ENCODE measurements at regions not wholly inside any gene's neighbourhood (a gene's known extent, or its start where the extent isn't known, plus 50 kb on each side); places are given as distances from the start of the nearest gene placed in this dataset.

DNA sequence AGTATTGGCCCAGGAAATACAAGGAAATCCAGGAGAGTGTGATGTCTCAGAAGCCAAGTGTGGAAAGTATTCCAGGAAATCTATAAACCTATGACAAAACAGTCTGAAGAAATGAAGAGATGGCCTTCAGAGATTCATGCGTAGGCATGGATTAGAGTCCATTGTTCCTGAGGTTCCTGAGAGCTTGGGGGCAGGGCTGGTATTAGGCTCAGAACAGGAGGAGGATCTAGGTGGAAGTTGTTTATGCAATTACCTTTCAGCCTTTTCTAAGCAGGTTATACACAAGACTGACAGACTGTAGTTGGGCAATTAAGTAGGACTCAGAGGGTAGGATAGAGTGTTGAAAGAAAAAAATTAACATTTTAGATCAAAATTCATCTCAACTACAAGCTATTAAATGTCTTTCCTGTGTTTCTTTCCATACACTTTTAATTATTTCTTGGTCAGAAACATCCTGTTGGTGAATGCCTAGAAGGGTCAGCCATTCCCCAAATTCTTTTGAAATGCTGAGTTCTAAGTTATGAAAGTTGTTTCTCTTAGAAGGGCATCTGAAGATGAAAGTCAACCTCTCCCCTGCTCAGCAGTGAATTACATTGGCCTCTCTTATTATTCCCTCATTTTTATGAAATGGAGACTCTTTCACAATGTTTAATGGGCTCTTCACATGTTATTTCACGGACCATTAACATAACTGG, 201.2 kb upstream of the MYLIP start:
- H3K27ac ChIP-seq (ENCODE audit: low read depth, low read length), result no peak overlapping the region
- no peak overlapping the region for H2AFZ ChIP-seq (ENCODE audit: low read length, unreplicated experiment)
- H3K27me3 ChIP-seq (ENCODE audit: insufficient read depth, low read length), result no peaks in the 10 kb centered on the region
- no peaks in the 10 kb centered on the region for H3K79me2 ChIP-seq (ENCODE audit: control insufficient read depth, insufficient read depth, low read length, unreplicated experiment)
- no peak overlapping the region for H3K4me3 ChIP-seq (ENCODE audit: low read depth, low read length)
- H3K36me3 ChIP-seq (ENCODE audit: insufficient read depth, low read length), result no peaks in the 10 kb centered on the region
- no peaks in the 10 kb centered on the region for H3K4me1 ChIP-seq (ENCODE audit: control insufficient read depth, insufficient read depth, low read length, unreplicated experiment)

DNA sequence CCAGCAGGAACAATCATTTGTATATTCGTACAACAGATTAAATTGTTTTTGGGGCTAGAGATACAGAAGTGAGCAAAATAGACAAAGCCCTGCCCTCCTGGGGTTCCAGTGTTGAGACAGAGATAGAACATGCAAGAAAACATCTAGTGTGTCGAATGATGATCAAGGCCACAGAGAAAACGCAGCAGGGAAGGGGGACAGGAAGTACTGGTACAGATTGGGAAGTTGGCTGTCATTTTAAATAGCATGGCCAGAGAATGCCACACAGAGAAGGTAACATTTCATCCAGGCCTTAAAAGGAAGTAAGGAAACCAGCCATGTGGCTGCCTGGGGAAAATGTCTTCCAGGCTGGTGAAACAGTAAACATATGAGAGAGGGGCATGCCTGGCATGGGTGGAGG, 202.6 kb upstream of the MYLIP start:
- H3K4me3 ChIP-seq (ENCODE audit: low read depth, low read length), result no peak overlapping the region
- no peaks in the 10 kb centered on the region for H3K27me3 ChIP-seq (ENCODE audit: insufficient read depth, low read length)
- H3K79me2 ChIP-seq (ENCODE audit: control insufficient read depth, insufficient read depth, low read length, unreplicated experiment), result no peaks in the 10 kb centered on the region
- no peak overlapping the region for H3K27ac ChIP-seq (ENCODE audit: low read depth, low read length)
- H3K36me3 ChIP-seq (ENCODE audit: insufficient read depth, low read length), result no peaks in the 10 kb centered on the region
- no peak overlapping the region for H2AFZ ChIP-seq (ENCODE audit: low read length, unreplicated experiment)
- no peaks in the 10 kb centered on the region for H3K4me1 ChIP-seq (ENCODE audit: control insufficient read depth, insufficient read depth, low read length, unreplicated experiment)

DNA sequence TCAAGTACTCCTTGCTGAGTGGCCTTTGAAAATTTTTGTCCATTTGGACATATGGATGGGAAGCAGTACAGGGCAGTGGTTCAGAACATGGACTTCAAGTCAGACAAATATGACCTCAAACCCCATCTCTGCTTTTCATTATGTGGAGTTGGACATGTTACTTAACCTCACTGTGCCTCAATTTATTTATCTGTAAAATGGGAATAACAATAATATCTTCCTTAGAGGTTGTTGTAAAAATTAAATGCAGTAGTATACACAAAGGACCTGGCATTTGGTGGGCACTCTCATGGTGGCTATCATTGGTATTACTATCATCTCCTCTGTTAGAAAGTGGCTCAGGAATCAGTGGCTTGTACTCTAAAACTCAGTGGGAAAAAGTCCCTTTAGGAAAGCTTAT, 204.0 kb upstream of the MYLIP start:
- H3K4me3 ChIP-seq (ENCODE audit: low read depth, low read length), result no peak overlapping the region
- no peak overlapping the region for H3K27ac ChIP-seq (ENCODE audit: low read depth, low read length)
- no peaks in the 10 kb centered on the region for H3K4me1 ChIP-seq (ENCODE audit: control insufficient read depth, insufficient read depth, low read length, unreplicated experiment)
- no peaks in the 10 kb centered on the region for H3K36me3 ChIP-seq (ENCODE audit: insufficient read depth, low read length)
- H3K27me3 ChIP-seq (ENCODE audit: insufficient read depth, low read length), result no peaks in the 10 kb centered on the region
- H2AFZ ChIP-seq (ENCODE audit: low read length, unreplicated experiment), result no peak overlapping the region
- no peaks in the 10 kb centered on the region for H3K79me2 ChIP-seq (ENCODE audit: control insufficient read depth, insufficient read depth, low read length, unreplicated experiment)

DNA sequence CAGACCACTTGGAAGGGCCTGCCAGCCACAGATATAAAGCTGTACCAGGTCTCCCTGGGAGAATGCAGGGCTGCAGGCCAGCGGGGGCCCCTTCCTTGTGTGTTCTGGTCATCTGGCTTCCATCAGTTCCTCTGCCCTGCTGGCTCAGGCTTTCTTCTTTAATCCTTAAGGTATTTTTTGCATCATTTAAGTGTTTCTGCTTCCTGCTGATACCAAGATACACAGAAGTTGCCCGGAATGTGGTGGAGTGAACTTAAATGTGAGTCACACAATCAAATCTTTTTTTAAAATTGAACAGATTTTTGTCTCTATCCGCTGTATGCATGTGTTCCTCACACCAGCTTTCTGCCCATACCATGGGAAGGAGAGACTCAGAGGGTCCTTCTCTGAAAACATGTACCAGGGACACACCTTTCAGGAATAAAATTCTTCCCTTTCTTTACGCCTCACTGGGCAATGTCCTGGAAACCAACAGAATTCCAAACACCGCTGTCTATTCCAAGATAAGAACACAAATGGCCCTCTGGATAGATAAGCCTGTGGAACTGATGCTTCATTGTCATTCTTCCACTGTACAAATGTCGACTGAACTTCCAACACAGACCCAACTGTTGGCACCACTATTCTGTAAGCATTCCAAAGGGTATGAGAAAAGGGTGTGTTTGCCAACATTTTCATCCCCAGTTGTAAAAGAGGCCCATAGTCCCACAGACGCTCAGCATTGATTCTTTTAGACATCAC, 206.2 kb upstream of the MYLIP start:
- no peaks in the 10 kb centered on the region for H3K4me1 ChIP-seq (ENCODE audit: control insufficient read depth, insufficient read depth, low read length, unreplicated experiment)
- H2AFZ ChIP-seq (ENCODE audit: low read length, unreplicated experiment), result no peak overlapping the region
- no peak overlapping the region for H3K4me3 ChIP-seq (ENCODE audit: low read depth, low read length)
- H3K27me3 ChIP-seq (ENCODE audit: insufficient read depth, low read length), result no peaks in the 10 kb centered on the region
- H3K36me3 ChIP-seq (ENCODE audit: insufficient read depth, low read length), result no peaks in the 10 kb centered on the region
- no peaks in the 10 kb centered on the region for H3K79me2 ChIP-seq (ENCODE audit: control insufficient read depth, insufficient read depth, low read length, unreplicated experiment)
- no peak overlapping the region for H3K27ac ChIP-seq (ENCODE audit: low read depth, low read length)

DNA sequence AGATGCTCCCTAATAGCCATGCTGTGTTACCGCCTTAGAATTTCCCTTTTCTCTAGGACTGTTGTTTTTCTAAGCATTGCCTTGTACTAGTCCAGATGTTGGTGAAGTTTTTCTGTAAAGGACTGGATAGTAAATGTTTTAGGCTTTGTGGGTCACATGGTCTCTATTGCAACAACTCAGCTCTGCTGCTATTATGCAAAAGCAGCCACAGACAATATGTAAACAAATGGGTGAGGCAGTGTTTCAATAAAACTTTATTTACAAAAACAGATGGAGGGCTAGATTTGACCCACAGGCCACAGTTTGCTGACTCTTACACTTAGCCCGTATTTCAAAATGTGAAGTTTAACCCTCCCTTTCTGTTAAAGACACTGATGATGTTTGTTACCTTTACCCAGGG, 207.6 kb upstream of the MYLIP start:
- Histone ChIP-seq H2AFZ (ENCODE audit: low read length, unreplicated experiment) (no peak overlapping the region), H3K27ac (ENCODE audit: low read depth, low read length) (no peak overlapping the region), H3K36me3 (ENCODE audit: insufficient read depth, low read length) (no peaks in the 10 kb centered on the region), H3K4me1 (ENCODE audit: control insufficient read depth, insufficient read depth, low read length, unreplicated experiment) (no peaks in the 10 kb centered on the region), H3K79me2 (ENCODE audit: control insufficient read depth, insufficient read depth, low read length, unreplicated experiment) (no peaks in the 10 kb centered on the region), H3K4me3 (ENCODE audit: low read depth, low read length) (no peak overlapping the region), H3K27me3 (ENCODE audit: insufficient read depth, low read length) (no peaks in the 10 kb centered on the region)

DNA sequence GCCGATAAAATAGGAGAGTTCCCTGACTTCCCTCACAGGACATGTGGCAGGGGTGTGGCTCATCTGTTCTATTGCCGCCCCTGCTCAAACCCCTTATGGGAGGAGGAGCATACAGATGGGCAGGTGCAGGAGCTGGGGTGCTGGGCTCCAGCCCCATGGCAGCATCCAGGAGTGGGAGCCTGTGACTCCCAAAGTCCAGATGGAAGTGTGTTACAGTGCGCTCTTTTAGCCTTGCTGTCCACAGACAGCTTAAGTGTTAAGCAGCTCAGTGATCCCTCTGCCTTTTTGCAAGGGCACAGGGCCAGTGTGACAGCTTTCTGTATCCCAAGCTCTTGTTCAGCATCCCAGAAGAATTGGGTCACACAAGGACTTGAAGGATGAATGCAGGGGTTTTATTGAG, 212.3 kb upstream of the MYLIP start:
- no peak overlapping the region for H3K4me3 ChIP-seq (ENCODE audit: low read depth, low read length)
- no peaks in the 10 kb centered on the region for H3K4me1 ChIP-seq (ENCODE audit: control insufficient read depth, insufficient read depth, low read length, unreplicated experiment)
- H3K27ac ChIP-seq (ENCODE audit: low read depth, low read length), result no peak overlapping the region
- no peak overlapping the region for H2AFZ ChIP-seq (ENCODE audit: low read length, unreplicated experiment)
- H3K36me3 ChIP-seq (ENCODE audit: insufficient read depth, low read length), result no peaks in the 10 kb centered on the region
- H3K27me3 ChIP-seq (ENCODE audit: insufficient read depth, low read length), result no peaks in the 10 kb centered on the region
- H3K79me2 ChIP-seq (ENCODE audit: control insufficient read depth, insufficient read depth, low read length, unreplicated experiment), result no peaks in the 10 kb centered on the region

DNA sequence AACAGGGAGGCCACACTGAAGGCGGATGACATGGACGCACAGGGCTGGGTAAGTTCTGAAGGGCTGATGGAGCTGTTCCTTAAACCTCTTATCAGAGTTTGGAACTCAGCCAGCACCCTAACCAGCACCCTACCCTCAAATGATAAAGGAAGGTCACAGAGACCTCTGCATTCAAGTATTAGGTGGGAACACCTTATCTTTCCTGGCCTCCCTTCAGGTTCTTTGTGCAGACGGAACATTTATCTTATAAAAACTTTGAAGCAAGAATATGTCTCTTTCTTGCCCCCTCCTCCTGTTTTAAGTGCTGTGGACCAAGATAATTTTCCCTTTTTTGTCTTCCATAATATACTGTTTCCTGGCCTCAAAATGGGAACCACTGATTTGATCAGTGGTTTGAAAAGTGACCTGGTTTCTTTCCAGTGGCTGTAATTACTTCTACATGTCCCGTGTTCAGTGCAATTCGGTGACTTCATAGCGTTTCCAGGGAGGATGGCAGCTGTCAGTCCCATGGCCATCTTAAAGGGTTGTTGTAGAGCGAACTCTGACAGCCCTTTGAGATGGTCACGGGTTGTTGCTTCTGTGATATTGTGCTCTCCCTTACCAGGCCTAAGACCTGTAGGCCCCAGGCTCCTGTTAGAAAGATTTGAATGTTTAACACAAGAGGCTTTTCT, 213.2 kb upstream of the MYLIP start:
- H3K27ac ChIP-seq (ENCODE audit: low read depth, low read length), result no peak overlapping the region
- no peaks in the 10 kb centered on the region for H3K27me3 ChIP-seq (ENCODE audit: insufficient read depth, low read length)
- H3K4me3 ChIP-seq (ENCODE audit: low read depth, low read length), result no peak overlapping the region
- no peaks in the 10 kb centered on the region for H3K4me1 ChIP-seq (ENCODE audit: control insufficient read depth, insufficient read depth, low read length, unreplicated experiment)
- no peaks in the 10 kb centered on the region for H3K79me2 ChIP-seq (ENCODE audit: control insufficient read depth, insufficient read depth, low read length, unreplicated experiment)
- H2AFZ ChIP-seq (ENCODE audit: low read length, unreplicated experiment), result no peak overlapping the region
- no peaks in the 10 kb centered on the region for H3K36me3 ChIP-seq (ENCODE audit: insufficient read depth, low read length)

DNA sequence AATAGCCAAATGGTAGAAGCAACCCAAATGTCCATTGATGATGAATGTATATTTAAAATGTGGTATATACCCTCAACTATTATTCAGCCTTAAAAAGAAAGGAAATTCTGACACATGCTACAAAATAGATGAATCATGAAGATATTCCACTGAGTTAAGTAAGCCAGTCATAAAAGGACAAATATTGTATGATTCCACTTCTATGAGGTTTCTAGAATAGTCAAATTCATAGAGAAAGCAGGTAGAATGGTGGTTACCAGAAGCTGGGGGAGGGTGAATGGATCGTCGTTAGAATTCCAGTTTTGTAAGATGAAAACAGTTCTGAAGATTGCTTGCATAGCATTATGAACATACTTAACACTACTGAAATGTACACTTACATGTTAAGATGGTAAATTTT, 214.3 kb upstream of the MYLIP start:
- Histone ChIP-seq H3K4me1 (ENCODE audit: control insufficient read depth, insufficient read depth, low read length, unreplicated experiment) (no peaks in the 10 kb centered on the region), H3K27ac (ENCODE audit: low read depth, low read length) (no peak overlapping the region), H2AFZ (ENCODE audit: low read length, unreplicated experiment) (no peak overlapping the region), H3K79me2 (ENCODE audit: control insufficient read depth, insufficient read depth, low read length, unreplicated experiment) (no peaks in the 10 kb centered on the region), H3K36me3 (ENCODE audit: insufficient read depth, low read length) (no peaks in the 10 kb centered on the region), H3K27me3 (ENCODE audit: insufficient read depth, low read length) (no peaks in the 10 kb centered on the region), H3K4me3 (ENCODE audit: low read depth, low read length) (no peak overlapping the region)

DNA sequence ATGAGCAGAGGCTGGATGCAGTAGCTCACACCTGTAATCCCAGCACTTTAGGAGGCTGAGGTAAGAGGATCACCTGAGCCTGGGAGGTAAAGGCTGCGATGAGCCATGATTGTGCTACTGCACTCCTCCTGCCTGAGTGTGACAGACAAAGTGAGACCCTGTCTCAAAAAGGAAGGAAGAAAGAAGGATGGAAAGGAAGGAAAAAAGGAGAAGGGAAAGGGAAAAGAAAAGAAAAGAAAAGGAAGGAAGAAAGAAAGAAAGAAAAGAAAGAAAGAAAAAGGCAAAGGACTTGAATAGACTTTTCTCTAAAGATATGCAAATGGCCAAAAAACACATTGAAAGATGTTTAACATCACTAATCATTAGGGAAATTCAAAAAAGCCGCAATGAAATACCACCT, 215.3 kb upstream of the MYLIP start:
- H3K79me2 ChIP-seq (ENCODE audit: control insufficient read depth, insufficient read depth, low read length, unreplicated experiment), result no peaks in the 10 kb centered on the region
- no peaks in the 10 kb centered on the region for H3K4me1 ChIP-seq (ENCODE audit: control insufficient read depth, insufficient read depth, low read length, unreplicated experiment)
- no peaks in the 10 kb centered on the region for H3K36me3 ChIP-seq (ENCODE audit: insufficient read depth, low read length)
- no peaks in the 10 kb centered on the region for H3K27me3 ChIP-seq (ENCODE audit: insufficient read depth, low read length)
- no peak overlapping the region for H3K4me3 ChIP-seq (ENCODE audit: low read depth, low read length)
- H2AFZ ChIP-seq (ENCODE audit: low read length, unreplicated experiment), result no peak overlapping the region
- H3K27ac ChIP-seq (ENCODE audit: low read depth, low read length), result no peak overlapping the region

DNA sequence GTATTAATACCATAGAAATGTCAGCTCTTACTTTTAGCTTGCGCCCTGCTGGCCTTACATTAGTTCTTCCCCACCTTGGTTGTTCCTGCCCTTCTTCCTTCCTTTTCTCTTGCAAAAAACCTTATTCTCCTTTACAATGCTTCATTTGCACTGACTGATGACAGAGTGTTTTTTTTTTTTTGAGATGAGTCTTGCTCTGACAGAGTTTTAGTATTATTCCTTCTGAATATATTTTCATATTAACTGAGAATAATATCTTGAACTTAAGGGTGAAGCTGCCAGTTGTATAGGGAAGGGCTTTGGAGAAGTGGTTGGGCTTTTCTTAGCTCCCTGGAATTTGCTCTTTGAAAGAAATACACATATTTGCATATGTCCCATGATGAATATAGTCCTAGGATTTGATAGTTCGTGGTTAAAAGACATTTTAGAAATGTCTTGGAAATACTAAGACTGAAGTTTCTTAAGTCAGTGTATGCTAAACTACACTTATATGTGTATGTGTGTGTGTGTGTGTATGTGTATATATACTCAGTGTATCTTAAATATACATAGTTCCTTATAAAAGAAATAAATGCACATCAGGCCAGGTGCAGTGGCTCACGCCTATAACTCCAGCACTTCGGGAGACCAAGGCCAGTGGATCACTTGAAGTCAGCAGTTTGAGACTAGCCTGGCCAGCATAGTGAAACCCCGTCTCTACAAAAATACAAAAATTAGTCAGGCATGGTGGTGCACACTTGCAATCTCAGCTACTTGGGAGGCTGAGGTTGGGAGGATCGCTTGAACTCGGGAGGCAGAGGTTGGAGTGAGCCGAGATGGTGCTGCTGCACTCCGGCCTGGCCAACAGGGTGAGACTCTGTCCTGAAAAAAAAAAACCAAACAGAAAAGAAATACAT, 216.1 kb upstream of the MYLIP start:
- H3K79me2 ChIP-seq (ENCODE audit: control insufficient read depth, insufficient read depth, low read length, unreplicated experiment), result no peaks in the 10 kb centered on the region
- no peaks in the 10 kb centered on the region for H3K4me1 ChIP-seq (ENCODE audit: control insufficient read depth, insufficient read depth, low read length, unreplicated experiment)
- no peak overlapping the region for H2AFZ ChIP-seq (ENCODE audit: low read length, unreplicated experiment)
- no peak overlapping the region for H3K4me3 ChIP-seq (ENCODE audit: low read depth, low read length)
- H3K27ac ChIP-seq (ENCODE audit: low read depth, low read length), result no peak overlapping the region
- H3K36me3 ChIP-seq (ENCODE audit: insufficient read depth, low read length), result no peaks in the 10 kb centered on the region
- no peaks in the 10 kb centered on the region for H3K27me3 ChIP-seq (ENCODE audit: insufficient read depth, low read length)

All from ACC112 (cell line).